Fibroblast of lung (primary cell): ENCODE measurements at regions not wholly inside any gene's neighbourhood (a gene's known extent, or its start where the extent isn't known, plus 50 kb on each side); places are given as distances from the start of the nearest gene placed in this dataset.
"Not testable (repeated sequence)": the region's sequence is repeated elsewhere in the genome, so short reads cannot be mapped to it uniquely, and the experiment has no call there.

Experiments used
- DNase-seq, 2 donors: peaks; one replicate each; pipeline versions ENCODE4 v3.0.0 to v3.0.0-alpha.2; 2010; ENCODE audit warnings: low read depth in 2 of 2
- H2AFZ ChIP-seq: 2 replicates; pipeline ENCODE4 v1.5.1; 2012; ENCODE audit warnings: low read length, control low read depth, inconsistent platforms
- H3K27ac ChIP-seq: 2 replicates; pipeline ENCODE4 v1.5.1; 2011; ENCODE audit warnings: low read length, control low read depth; ENCODE audit not compliant: insufficient read depth
- H3K27me3 ChIP-seq: 2 replicates; pipeline ENCODE4 v1.5.1; 2011; ENCODE audit warnings: mild to moderate bottlenecking, low read length; ENCODE audit not compliant: control insufficient read depth, insufficient read depth
- H3K36me3 ChIP-seq: 2 replicates; pipeline ENCODE4 v1.5.1; 2011; ENCODE audit warnings: low read length; ENCODE audit not compliant: control insufficient read depth, insufficient read depth
- H3K4me1 ChIP-seq: 2 replicates; pipeline ENCODE4 v1.5.1; 2011; ENCODE audit warnings: low read length; ENCODE audit not compliant: control insufficient read depth, insufficient read depth; ENCODE audit errors: extremely low read depth
- H3K4me2 ChIP-seq: 2 replicates; pipeline ENCODE4 v1.5.1; 2011; ENCODE audit warnings: low read length, control low read depth; ENCODE audit not compliant: insufficient read depth; ENCODE audit errors: extremely low read depth
- H3K4me3 ChIP-seq, 4 experiments: fragments of 200-600 bp in 1 of 4; sonication (generic) in 1 of 4; replicated peaks in 1 of 4; 2 replicates each; pipeline ENCODE4 v1.5.1; 2011 to 2016; ENCODE audit warnings: low read length in 4 of 4, low read depth in 3 of 4, mild to moderate bottlenecking in 3 of 4, control low read depth in 2 of 4, inconsistent platforms in 1 of 4, mixed read lengths in 1 of 4; ENCODE audit not compliant: insufficient read depth in 1 of 4; ENCODE audit errors: control extremely low read depth in 1 of 4
- H3K79me2 ChIP-seq: 2 replicates; pipeline ENCODE4 v1.5.1; 2012; ENCODE audit warnings: mild to moderate bottlenecking, low read length, inconsistent platforms; ENCODE audit not compliant: control insufficient read depth, insufficient read depth
- H3K9ac ChIP-seq: 2 replicates; pipeline ENCODE4 v1.5.1; 2011; ENCODE audit warnings: mild to moderate bottlenecking, low read length, control low read depth; ENCODE audit not compliant: insufficient read depth
- H3K9me3 ChIP-seq: 2 replicates; pipeline ENCODE4 v1.5.1; 2012; ENCODE audit warnings: low read depth, low read length; ENCODE audit not compliant: control insufficient read depth, insufficient read depth
- H4K20me1 ChIP-seq: 2 replicates; pipeline ENCODE4 v1.5.1; 2011; ENCODE audit warnings: low read length; ENCODE audit not compliant: control insufficient read depth, insufficient read depth; ENCODE audit errors: extremely low read depth
- CTCF ChIP-seq, 2 donors: IDR thresholded peaks in 1 of 2; conservative IDR thresholded peaks in 1 of 2; 1 replicate in 1 of 2; 2 replicates in 1 of 2; pipeline ENCODE4 v1.5.1; 2011 to 2012; ENCODE audit warnings: low read length in 2 of 2, control low read depth in 1 of 2, inconsistent platforms in 1 of 2, low read depth in 1 of 2, mild to moderate bottlenecking in 1 of 2
- EZH2 ChIP-seq: IDR thresholded peaks from 2 replicates; pipeline ENCODE4 v1.5.1; 2012; ENCODE audit warnings: low read length, control low read depth, mild to moderate bottlenecking; ENCODE audit errors: missing control alignments

- no peak overlapping the region for H2AFZ ChIP-seq
- H3K9ac ChIP-seq, result no peak overlapping the region
- H3K4me3 ChIP-seq, result no peak overlapping the region
- H3K27me3 ChIP-seq, result no peaks in the 10 kb centered on the region
- no peaks in the 10 kb centered on the region for H3K4me1 ChIP-seq
- H4K20me1 ChIP-seq, result no peaks in the 10 kb centered on the region
- H3K79me2 ChIP-seq, result no peaks in the 10 kb centered on the region
- H3K9me3 ChIP-seq, result no peaks in the 10 kb centered on the region
- no peak overlapping the region for H3K4me2 ChIP-seq
- TF ChIP-seq EZH2 (no peak), CTCF (conservative IDR thresholded peaks at IDR 0.05 in 1 of 2, IDR thresholded peaks at IDR 0.05 in 1 of 2; ENCODE audit: low read depth in 1 of 2, low read length in 2 of 2) (no peak)
- no peaks in the 10 kb centered on the region for H3K36me3 ChIP-seq
- H3K27ac ChIP-seq, result no peak overlapping the region
- no peak for DNase-seq
Observed at GRCh38 chr3:17823036-17823435, 80.6 kb upstream of the TBC1D5 start.

GRCh38 chr3:17820704-17821103, 78.3 kb upstream of the TBC1D5 start:
- Histone ChIP-seq H3K4me3 (no peak overlapping the region), H3K4me2 (no peak overlapping the region), H4K20me1 (no peaks in the 10 kb centered on the region), H3K9me3 (no peaks in the 10 kb centered on the region), H3K4me1 (no peaks in the 10 kb centered on the region), H3K9ac (no peak overlapping the region), H3K79me2 (no peaks in the 10 kb centered on the region), H2AFZ (no peak overlapping the region), H3K27me3 (no peaks in the 10 kb centered on the region), H3K27ac (no peak overlapping the region), H3K36me3 (no peaks in the 10 kb centered on the region)
- TF ChIP-seq EZH2 (no peak), CTCF (conservative IDR thresholded peaks at IDR 0.05 in 1 of 2, IDR thresholded peaks at IDR 0.05 in 1 of 2; ENCODE audit: low read depth in 1 of 2, low read length in 2 of 2) (no peak)
- DNase-seq, result peak in 1 of 2 donors; percentile 52

- TF ChIP-seq CTCF (conservative IDR thresholded peaks at IDR 0.05 in 1 of 2, IDR thresholded peaks at IDR 0.05 in 1 of 2; ENCODE audit: low read depth in 1 of 2, low read length in 2 of 2) (no peak), EZH2 (no peak)
- peak in 1 of 2 donors; percentile 26 for DNase-seq
- no peak overlapping the region for H2AFZ ChIP-seq
- H3K4me1 ChIP-seq, result no peaks in the 10 kb centered on the region
- H3K9me3 ChIP-seq, result no peaks in the 10 kb centered on the region
- H3K79me2 ChIP-seq, result no peaks in the 10 kb centered on the region
- H3K4me2 ChIP-seq, result no peak overlapping the region
- no peaks in the 10 kb centered on the region for H4K20me1 ChIP-seq
- H3K36me3 ChIP-seq, result no peaks in the 10 kb centered on the region
- H3K9ac ChIP-seq, result no peak overlapping the region
- H3K27me3 ChIP-seq, result no peaks in the 10 kb centered on the region
- H3K27ac ChIP-seq, result no peak overlapping the region
- H3K4me3 ChIP-seq, result no peak overlapping the region
Observed at GRCh38 chr3:17820275-17820674, 77.8 kb upstream of the TBC1D5 start.

- not testable (repeated sequence) for H2AFZ ChIP-seq, H3K27ac ChIP-seq, H3K4me1 ChIP-seq, H4K20me1 ChIP-seq, H3K9me3 ChIP-seq, H3K9ac ChIP-seq, H3K79me2 ChIP-seq, H3K4me2 ChIP-seq, DNase-seq, H3K4me3 ChIP-seq, H3K27me3 ChIP-seq, H3K36me3 ChIP-seq
Observed at GRCh38 chr3:17817973-17818372, 75.5 kb upstream of the TBC1D5 start.
